ENCODE measurements at regions not wholly inside any gene's neighbourhood (a gene's known extent, or its start where the extent isn't known, plus 50 kb on each side); places are given as distances from the start of the nearest gene placed in this dataset.

DNA sequence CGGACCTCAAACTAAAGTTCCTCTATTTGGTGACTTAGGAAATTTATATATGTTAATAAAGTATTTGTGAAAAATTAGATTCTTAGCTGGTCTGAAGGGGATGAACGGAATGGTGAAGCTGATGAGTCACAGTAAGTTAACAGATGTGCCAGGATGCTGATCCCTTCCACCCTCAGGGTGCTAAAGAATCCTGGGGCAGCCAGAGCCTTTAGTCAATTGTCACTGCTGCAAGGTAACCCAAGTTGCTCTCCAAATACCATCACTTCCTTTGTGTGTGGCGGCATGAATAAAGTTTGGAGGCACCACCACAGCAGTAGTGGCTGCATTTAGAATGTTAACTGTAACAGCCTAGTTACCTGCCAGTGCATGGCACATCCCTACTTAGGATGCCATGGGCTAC, 222.6 kb upstream of the PPP1R3A start:
- TF ChIP-seq, protein P1, sequence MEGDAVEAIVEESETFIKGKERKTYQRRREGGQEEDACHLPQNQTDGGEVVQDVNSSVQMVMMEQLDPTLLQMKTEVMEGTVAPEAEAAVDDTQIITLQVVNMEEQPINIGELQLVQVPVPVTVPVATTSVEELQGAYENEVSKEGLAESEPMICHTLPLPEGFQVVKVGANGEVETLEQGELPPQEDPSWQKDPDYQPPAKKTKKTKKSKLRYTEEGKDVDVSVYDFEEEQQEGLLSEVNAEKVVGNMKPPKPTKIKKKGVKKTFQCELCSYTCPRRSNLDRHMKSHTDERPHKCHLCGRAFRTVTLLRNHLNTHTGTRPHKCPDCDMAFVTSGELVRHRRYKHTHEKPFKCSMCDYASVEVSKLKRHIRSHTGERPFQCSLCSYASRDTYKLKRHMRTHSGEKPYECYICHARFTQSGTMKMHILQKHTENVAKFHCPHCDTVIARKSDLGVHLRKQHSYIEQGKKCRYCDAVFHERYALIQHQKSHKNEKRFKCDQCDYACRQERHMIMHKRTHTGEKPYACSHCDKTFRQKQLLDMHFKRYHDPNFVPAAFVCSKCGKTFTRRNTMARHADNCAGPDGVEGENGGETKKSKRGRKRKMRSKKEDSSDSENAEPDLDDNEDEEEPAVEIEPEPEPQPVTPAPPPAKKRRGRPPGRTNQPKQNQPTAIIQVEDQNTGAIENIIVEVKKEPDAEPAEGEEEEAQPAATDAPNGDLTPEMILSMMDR (optimal IDR thresholded peaks at IDR 0.05 in 1 of 3, IDR thresholded peaks at IDR 0.05 in 1 of 3, conservative IDR thresholded peaks at IDR 0.05 in 1 of 3; ENCODE audit: extremely low read depth in 1 of 3, insufficient read depth in 2 of 3, low read length in 3 of 3) = no peak
- no peak for TF ChIP-seq EZH2 (IDR thresholded peaks at IDR 0.05; ENCODE audit: low read length)

Data from keratinocyte (primary cell).